ENCODE measurements at regions not wholly inside any gene's neighbourhood (a gene's known extent, or its start where the extent isn't known, plus 50 kb on each side); places are given as distances from the start of the nearest gene placed in this dataset.

DNA sequence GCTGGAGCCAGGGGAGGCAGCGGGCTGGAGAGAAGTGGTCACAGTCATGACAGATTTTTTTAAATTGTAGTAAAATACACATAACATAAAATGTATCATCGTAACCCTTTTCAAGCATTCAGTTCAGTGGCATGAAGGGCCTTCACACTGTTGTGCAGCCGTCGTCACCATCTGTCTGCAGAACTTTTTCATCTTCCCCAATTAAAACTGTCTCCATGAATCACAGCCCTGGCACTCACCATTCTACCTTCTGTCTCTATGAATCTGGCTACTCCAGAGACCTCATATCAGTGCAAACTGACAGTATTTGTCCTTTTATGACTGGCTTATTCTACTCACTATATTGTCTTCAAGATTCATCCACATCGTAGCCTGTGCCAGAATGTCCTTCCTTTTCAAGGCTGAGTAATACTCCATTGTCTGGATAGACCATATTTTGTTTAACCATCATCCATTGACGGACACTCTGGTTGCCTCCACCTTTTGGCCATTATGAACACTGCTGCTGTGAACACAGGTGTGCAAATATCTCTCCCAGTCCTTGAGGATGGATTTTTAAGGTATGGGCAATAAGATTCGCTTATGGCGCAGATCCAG lies 91.5 kb upstream of the NCOR2 start:
- no peak overlapping the region for H2AFZ ChIP-seq
- H3K79me2 ChIP-seq: no peaks in the 10 kb centered on the region
- no peaks in the 10 kb centered on the region for H3K27me3 ChIP-seq (ENCODE audit: control insufficient read depth, insufficient read depth, low read length)
- H3K9ac ChIP-seq: no peak overlapping the region
- no peak overlapping the region for H3K27ac ChIP-seq
- H3K4me2 ChIP-seq (ENCODE audit: low read length): no peak overlapping the region
- no peaks in the 10 kb centered on the region for H3K9me3 ChIP-seq (ENCODE audit: control insufficient read depth, low read length)
- H3K4me1 ChIP-seq: peaks cover 6% of the 10 kb centered on the region
- H3K36me3 ChIP-seq (ENCODE audit: control insufficient read depth, insufficient read depth, low read length): no peaks in the 10 kb centered on the region
- no peak overlapping the region for H3K4me3 ChIP-seq (ENCODE audit: low read depth, low read length)
- TF ChIP-seq CTCF (IDR thresholded peaks at IDR 0.05): no peak

GRCh38 chr12:124658302-124658701 lies 90.9 kb upstream of the NCOR2 start:
- no peak for TF ChIP-seq CTCF (IDR thresholded peaks at IDR 0.05)
- Histone ChIP-seq H3K27ac (no peak overlapping the region), H3K4me1 (peaks cover 6% of the 10 kb centered on the region), H2AFZ (no peak overlapping the region), H3K9me3 (ENCODE audit: control insufficient read depth, low read length) (no peaks in the 10 kb centered on the region), H3K9ac (no peak overlapping the region), H3K36me3 (ENCODE audit: control insufficient read depth, insufficient read depth, low read length) (no peaks in the 10 kb centered on the region), H3K4me2 (ENCODE audit: low read length) (no peak overlapping the region), H3K79me2 (no peaks in the 10 kb centered on the region), H3K4me3 (ENCODE audit: low read depth, low read length) (no peak overlapping the region), H3K27me3 (ENCODE audit: control insufficient read depth, insufficient read depth, low read length) (no peaks in the 10 kb centered on the region)

DNA sequence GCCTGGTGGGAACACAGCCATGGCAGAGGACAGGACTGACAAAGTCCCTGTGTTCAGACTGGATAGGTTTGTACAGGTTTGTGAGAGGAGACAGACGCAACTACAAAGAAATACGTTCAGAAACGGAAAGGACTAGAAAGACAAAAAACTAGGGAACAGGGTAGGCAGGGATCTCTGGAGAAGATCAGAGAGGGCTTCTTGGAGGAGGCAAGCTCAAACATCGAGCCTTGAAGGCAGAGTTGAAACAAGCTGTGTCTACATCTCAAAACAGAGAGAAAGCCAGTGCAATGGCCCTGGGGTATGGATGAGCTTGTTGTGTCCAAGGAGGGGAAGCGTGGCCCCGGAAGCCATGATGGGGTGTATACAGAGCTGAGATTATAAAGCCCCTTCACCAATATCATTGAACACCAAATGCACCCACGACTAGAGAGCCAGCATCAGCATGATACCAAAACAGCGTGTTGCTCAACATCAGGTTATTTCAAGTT lies 89.6 kb upstream of the NCOR2 start:
- Histone ChIP-seq H3K4me2 (ENCODE audit: low read length) (no peak overlapping the region), H2AFZ (no peak overlapping the region), H3K79me2 (no peaks in the 10 kb centered on the region), H3K27me3 (ENCODE audit: control insufficient read depth, insufficient read depth, low read length) (no peaks in the 10 kb centered on the region), H3K36me3 (ENCODE audit: control insufficient read depth, insufficient read depth, low read length) (no peaks in the 10 kb centered on the region), H3K9ac (no peak overlapping the region), H3K27ac (no peak overlapping the region), H3K4me3 (ENCODE audit: low read depth, low read length) (no peak overlapping the region), H3K4me1 (peaks cover 6% of the 10 kb centered on the region), H3K9me3 (ENCODE audit: control insufficient read depth, low read length) (no peaks in the 10 kb centered on the region)
- no peak for TF ChIP-seq CTCF (IDR thresholded peaks at IDR 0.05)

GRCh38 chr12:124655698-124656516 lies 88.5 kb upstream of the NCOR2 start:
- no peaks in the 10 kb centered on the region for H3K9me3 ChIP-seq (ENCODE audit: control insufficient read depth, low read length)
- H3K27me3 ChIP-seq (ENCODE audit: control insufficient read depth, insufficient read depth, low read length): no peaks in the 10 kb centered on the region
- H3K27ac ChIP-seq: peak overlapping the region; percentile 51
- H3K9ac ChIP-seq: no peak overlapping the region
- no peaks in the 10 kb centered on the region for H3K79me2 ChIP-seq
- H3K36me3 ChIP-seq (ENCODE audit: control insufficient read depth, insufficient read depth, low read length): no peaks in the 10 kb centered on the region
- peak overlapping the region; percentile 50 for H3K4me2 ChIP-seq (ENCODE audit: low read length)
- no peak for TF ChIP-seq CTCF (IDR thresholded peaks at IDR 0.05)
- H2AFZ ChIP-seq: peak overlapping the region; percentile 61
- H3K4me1 ChIP-seq: peaks cover 6% of the 10 kb centered on the region
- H3K4me3 ChIP-seq (ENCODE audit: low read depth, low read length): no peak overlapping the region
